Activated B cell treated with CpG ODN at 0.5 μM for 24 hours (primary cell): ENCODE measurements at regions not wholly inside any gene's neighbourhood (a gene's known extent, or its start where the extent isn't known, plus 50 kb on each side); places are given as distances from the start of the nearest gene placed in this dataset.

ENCODE experiments used
- ATAC-seq: fragments of 200-7000 bp; cut with Tn5 transposase; one replicate; pipeline ENCODE4 v1.10.0; 2021; ENCODE audit warnings: low read depth, mild to moderate bottlenecking, moderate library complexity
- CTCF ChIA-PET: fragments of 350-600 bp; sonication (Branson Sonifier 250); formaldehyde crosslinking; loops from one replicate; lab custom pipeline; 2021; ENCODE audit warnings: antibody characterized with exemption; lab: Charles Lee
- POLR2A ChIA-PET: fragments of 350-600 bp; sonication (Branson Sonifier 250); formaldehyde crosslinking; loops from one replicate; lab custom pipeline; 2021; ENCODE audit warnings: antibody characterized with exemption; lab: Charles Lee
- DNase-seq: peaks from one replicate; pipeline ENCODE4 v3.0.0; 2022
- H3K27ac Mint-ChIP-seq: one replicate; pipeline ENCODE4 v1.8.0; 2020; ENCODE audit warnings: mixed read lengths
- H3K27me3 Mint-ChIP-seq: one replicate; pipeline ENCODE4 v1.8.0; 2021; ENCODE audit warnings: mixed read lengths
- H3K36me3 Mint-ChIP-seq: one replicate; pipeline ENCODE4 v1.8.0; 2021; ENCODE audit warnings: low read depth, mixed read lengths
- H3K4me1 Mint-ChIP-seq: one replicate; pipeline ENCODE4 v1.8.0; 2021; ENCODE audit warnings: mixed read lengths
- H3K4me3 Mint-ChIP-seq: one replicate; pipeline ENCODE4 v1.8.0; 2020; ENCODE audit warnings: mild to moderate bottlenecking, mixed read lengths
- H3K9me3 Mint-ChIP-seq: one replicate; pipeline ENCODE4 v1.8.0; 2020; ENCODE audit warnings: mixed read lengths
- CTCF ChIP-seq: fragments of 200-600 bp; IDR thresholded peaks from one replicate; pipeline ENCODE4 v1.8.0; 2022; ENCODE audit warnings: antibody characterized with exemption, mild to moderate bottlenecking
- intact Hi-C: fragments of 100-400 bp; cut with micrococcal nuclease; formaldehyde crosslinking; loops from one replicate; pipeline ENCODE4 v1.15.1; 2024

DNA sequence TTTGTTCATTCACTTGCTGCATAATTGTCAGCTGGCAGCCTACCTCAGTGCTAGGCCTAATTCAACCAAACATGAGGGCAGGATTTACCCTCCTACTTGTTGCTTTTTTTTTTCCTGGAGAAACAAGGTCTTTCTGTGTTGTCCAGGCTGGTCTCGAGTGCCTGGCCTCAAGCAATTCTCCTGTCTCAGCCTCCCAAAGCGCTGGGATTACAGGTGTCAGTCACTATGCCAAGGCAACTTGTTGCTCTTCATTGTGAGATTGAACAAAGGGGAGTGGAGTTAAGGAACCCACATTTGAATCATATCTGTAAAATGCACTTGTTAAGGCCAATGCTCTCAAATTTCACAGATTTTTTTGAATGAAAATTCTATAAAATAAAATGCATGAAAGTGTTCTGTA lies 380.5 kb downstream of the TMEM161B start:
- Mint-ChIP-seq H3K36me3 (no peaks in the 10 kb centered on the region), H3K27ac (no peak overlapping the region), H3K4me3 (no peak overlapping the region), H3K9me3 (no peaks in the 10 kb centered on the region), H3K27me3 (no peaks in the 10 kb centered on the region), H3K4me1 (no peaks in the 10 kb centered on the region)
- POLR2A ChIA-PET: no interaction called here
- intact Hi-C loops: no loop called here
- CTCF ChIA-PET: no interaction called here
- no peak for TF ChIP-seq CTCF
- ATAC-seq: no peak
- no peak for DNase-seq

- no peaks in the 10 kb centered on the region for H3K27me3 Mint-ChIP-seq
- DNase-seq (no peak), ATAC-seq (no peak)
- ChIA-PET CTCF (no interaction called here), POLR2A (no interaction called here)
- no peaks in the 10 kb centered on the region for H3K9me3 Mint-ChIP-seq
- H3K4me3 Mint-ChIP-seq: no peak overlapping the region
- H3K36me3 Mint-ChIP-seq: no peaks in the 10 kb centered on the region
- no peak for TF ChIP-seq CTCF
- no peak overlapping the region for H3K27ac Mint-ChIP-seq
- intact Hi-C loops: no loop called here
- no peaks in the 10 kb centered on the region for H3K4me1 Mint-ChIP-seq
Observed at GRCh38 chr5:87887247-87887646, 381.4 kb downstream of the TMEM161B start.

DNA sequence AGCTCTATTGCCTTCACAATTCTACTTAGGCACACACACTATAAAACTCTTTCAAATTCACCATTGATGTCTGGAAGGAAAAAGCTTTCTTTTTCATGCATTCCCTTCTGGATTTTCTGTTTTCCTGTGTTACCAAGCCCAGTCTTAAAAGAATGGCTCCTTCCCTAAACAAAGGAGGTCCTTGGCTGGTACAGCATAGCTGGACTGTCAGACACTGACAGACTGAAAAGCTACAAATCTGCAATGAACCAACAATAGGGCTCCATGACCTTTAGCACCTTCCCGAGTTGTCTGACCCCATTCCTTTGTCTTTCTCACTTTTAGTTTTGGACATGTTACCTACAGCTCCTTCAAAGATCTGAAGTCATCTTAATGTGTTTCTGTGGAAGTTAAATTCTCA lies 382.5 kb downstream of the TMEM161B start:
- Mint-ChIP-seq H3K27me3 (no peaks in the 10 kb centered on the region), H3K36me3 (no peaks in the 10 kb centered on the region), H3K9me3 (peaks cover 6% of the 10 kb centered on the region), H3K27ac (no peak overlapping the region), H3K4me3 (no peak overlapping the region), H3K4me1 (no peaks in the 10 kb centered on the region)
- ATAC-seq (no peak), DNase-seq (no peak)
- no peak for TF ChIP-seq CTCF
- ChIA-PET CTCF (no interaction called here), POLR2A (no interaction called here)
- intact Hi-C loops: no loop called here

- intact Hi-C loops: no loop called here
- no peak overlapping the region for H3K4me3 Mint-ChIP-seq
- H3K27me3 Mint-ChIP-seq: no peaks in the 10 kb centered on the region
- no peak for DNase-seq
- no peaks in the 10 kb centered on the region for H3K36me3 Mint-ChIP-seq
- no peak for TF ChIP-seq CTCF
- no peak overlapping the region for H3K27ac Mint-ChIP-seq
- ChIA-PET CTCF (no interaction called here), POLR2A (no interaction called here)
- no peak for ATAC-seq
- H3K4me1 Mint-ChIP-seq: no peaks in the 10 kb centered on the region
- peaks cover 6% of the 10 kb centered on the region for H3K9me3 Mint-ChIP-seq
Observed at GRCh38 chr5:87885758-87886157, 382.9 kb downstream of the TMEM161B start.

GRCh38 chr5:87877495-87877894 lies 391.1 kb downstream of the TMEM161B start:
- Mint-ChIP-seq H3K4me3 (no peak overlapping the region), H3K27ac (no peak overlapping the region), H3K9me3 (peaks cover 6% of the 10 kb centered on the region), H3K4me1 (no peaks in the 10 kb centered on the region), H3K36me3 (no peaks in the 10 kb centered on the region), H3K27me3 (no peaks in the 10 kb centered on the region)
- DNase-seq (no peak), ATAC-seq (no peak)
- ChIA-PET CTCF (no interaction called here), POLR2A (no interaction called here)
- no peak for TF ChIP-seq CTCF
- intact Hi-C loops: no loop called here
